OCI-M1 (cell line): ENCODE measurements at regions not wholly inside any gene's neighbourhood (a gene's known extent, or its start where the extent isn't known, plus 50 kb on each side); places are given as distances from the start of the nearest gene placed in this dataset.

Experiments used
- DNase-seq: peaks from one replicate; lab custom pipeline; 2025; lab: John Stamatoyannopoulos, UW

DNA sequence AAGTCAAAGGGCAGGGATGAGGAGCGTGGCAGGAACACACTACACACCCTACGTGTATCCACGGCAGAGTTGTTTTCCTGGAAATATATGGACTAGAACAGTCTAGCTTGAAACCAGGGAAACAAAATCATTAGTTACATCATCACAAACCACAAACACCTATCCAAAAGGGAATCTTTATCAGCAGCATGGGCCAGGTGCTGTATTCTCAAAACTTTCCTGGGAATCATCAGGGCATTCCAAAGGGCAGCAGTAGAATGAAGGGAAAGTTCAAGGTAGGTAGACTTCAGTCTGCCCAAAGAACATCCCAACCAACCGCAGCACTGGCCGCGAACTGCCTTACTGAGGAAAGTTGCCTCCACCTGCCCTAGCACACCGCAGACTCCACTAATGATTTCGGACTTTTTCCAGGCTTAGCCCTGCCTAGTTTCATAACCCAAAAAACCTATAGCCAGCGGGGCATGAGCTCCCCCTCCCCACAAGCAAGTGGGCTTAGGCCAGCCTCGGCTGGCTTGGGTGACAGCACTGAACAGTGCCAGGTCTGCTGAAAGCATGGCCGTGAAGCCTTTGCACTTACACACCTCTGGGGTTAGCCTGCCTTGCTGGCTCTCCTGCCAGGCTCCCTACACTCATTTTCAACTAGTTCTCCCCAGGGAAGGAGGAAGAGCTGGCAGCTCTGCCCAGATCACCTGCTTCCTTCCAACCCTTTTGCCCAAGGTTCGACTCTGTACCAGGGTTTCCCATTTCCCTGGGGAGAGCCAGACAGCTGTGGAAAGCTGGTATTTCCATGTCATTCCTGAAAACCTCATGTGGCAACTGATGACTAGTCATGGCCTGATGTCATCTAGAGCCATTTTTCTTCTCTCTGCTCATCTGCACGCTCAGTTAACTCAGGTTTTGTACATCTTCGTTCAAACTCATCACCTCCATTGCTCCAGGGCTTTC, 77.3 kb upstream of the UBAC2 start:
- DNase-seq: no peak

DNA sequence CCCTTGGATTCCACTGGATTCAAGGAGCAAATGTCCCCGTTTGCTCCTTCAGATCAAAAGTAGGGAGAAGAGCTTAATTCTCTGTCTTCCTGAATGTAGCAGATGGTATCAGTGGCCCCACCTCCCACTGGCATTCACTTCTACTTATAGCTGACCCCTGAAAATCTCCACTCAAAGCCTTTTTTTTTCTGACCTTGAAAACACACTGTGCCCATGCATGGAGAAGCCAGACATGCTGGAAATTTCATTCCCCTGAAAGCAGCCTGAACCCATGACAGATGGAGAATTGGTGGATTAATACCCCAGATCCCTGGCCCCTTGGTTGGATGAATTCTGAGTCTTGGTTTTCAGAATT, 76.6 kb upstream of the UBAC2 start:
- DNase-seq: no peak

DNA sequence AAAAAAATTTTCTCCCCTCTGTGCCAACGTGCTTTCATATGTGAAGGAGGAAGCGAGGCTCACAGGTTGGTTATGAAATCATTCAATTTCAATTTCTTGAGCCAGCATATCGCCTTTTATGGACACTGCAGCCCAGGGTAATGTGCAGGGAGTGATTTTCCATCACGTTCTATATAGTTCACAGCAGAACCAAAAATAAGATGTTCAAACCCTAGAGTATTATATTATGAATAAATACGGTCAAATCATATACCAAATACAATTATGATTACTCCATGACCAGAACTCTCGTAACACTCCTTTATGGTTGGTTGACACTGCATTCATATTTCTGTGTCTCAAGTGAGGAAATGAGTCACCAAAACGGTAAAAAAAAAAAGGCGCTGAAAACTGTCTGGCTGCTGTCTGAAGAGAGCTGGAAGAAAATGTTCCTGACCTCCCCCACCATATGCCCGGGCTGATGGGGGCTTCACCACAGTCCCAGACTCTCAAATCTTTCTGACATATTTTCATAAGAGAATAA, 75.8 kb upstream of the UBAC2 start:
- peak; percentile 46 for DNase-seq

DNA sequence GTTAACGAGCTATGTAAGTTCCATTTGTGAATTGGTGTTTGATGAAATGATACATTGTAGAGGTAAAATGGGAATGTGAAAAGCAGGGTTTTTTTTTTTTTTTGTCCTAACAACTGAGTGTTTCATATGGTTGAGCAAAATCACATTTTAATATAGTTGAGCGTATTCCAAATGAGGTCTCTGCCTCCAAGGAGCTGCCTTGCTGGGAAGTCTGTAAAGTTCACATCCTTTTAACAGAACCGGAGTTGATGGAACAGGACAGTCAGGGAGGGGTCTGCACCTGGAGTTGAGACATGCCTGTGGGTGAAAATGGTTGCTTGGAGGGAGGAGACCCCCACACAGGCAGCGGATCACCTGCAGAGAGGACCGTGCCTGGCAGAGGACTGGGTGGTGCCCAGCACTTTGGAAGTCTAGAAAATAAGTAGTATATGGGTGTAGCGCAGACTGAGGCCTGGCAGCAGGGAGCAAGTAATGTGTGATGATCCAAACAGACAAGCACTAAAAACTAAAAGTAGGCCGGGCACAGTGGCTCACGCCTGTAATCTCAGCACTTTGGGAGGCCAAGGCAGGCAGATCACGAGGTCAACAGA, 75.2 kb upstream of the UBAC2 start:
- no peak for DNase-seq

DNA sequence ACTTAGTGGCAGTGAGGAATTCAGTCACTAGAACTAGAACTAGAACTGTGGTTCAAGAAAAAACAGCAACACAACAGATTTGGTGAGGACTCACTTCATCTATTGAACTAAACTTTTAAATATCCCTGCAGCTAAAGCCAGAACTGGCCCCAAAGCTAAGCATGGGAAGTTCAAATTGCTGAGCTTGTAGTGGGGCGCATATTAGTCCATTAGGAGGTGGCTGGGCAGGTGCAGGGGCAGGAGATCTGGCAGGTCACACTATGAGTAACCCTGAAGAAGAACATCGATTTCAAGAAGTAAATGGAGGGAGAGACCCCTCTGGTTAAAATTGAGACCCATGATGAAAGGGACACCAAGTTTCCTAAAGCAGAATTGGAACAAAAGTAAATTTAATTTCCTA, 73.8 kb upstream of the UBAC2 start:
- DNase-seq: no peak

DNA sequence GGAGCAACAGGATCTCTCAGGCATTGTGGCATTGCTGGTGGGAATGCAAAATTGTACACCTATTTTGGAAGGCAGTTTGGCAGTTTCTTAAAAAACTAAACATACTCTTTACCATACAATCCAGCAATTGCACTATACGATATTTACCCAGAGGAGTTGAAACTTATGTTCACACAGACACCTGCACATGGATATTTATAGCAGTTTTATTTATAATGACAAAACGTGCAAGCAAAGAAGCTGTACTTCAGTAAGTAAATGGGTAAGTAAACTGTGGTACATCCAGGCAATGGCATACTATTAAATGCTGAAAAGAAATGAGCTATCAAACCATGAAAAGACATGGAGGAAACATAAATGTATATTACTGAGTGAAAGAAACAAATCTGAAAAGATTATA, 71.6 kb upstream of the UBAC2 start:
- DNase-seq: no peak

DNA sequence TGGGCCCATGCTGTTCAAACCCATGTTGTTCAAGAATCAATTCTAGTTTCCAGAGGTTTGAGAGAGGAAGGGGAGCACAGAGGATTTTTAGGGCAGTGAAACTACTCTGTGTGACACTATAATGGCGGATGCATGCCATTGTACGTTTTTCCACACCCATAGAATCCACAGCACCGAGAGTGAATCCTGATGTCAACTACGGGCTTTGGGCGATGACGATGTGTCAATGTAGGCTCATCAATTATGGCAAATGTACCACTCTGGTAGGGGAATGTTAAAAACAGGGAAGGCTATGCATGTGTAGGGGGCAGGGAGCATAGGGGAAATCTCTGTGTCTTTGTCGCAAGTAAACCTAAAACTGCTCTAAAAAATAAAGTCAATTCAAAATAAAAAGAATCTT, 70.7 kb upstream of the UBAC2 start:
- DNase-seq: no peak

DNA sequence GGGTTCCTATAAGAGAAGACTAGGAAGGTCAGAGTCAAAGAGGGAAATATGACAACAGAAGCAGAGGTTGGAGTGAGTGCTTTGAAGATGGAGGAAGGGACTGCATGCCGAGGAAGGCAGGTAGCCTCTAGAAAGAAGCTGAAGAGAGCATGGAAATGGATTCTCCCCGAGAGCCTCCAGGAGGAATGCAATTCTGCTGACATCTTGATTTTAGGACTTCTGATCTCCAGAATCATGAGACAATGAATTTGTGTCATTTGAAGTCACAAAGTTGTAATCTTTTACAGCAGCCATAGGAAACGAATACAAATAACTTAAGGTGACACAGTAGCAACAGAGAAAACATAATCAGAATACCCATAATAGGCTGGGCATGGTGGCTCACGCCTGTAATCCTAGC, 69.2 kb upstream of the UBAC2 start:
- no peak for DNase-seq

DNA sequence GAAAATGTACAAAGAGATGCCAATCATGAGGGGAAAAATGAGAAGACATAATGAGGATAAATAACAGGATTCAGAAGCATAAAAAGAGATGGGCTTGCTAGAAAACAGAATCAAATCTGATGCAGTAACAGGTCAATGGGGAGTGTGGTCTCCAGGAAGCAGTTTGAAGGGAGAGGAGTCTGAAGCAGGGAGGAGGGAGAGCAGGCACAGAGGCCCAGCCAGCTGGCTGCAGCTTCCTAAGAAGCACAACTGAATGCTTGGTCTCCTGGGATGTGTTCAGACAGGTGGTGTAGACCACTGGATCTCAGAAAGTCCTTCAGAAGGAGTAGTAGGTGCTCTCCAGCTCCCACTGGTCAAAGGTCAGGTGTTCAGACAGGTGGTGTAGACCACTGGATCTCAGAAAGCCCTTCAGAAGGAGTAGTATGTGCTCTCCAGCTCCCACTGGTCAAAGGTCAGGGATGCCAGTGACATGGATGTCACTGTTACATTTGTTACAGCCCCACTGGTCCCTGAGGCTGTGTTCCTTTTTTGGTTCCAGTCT, 68.3 kb upstream of the UBAC2 start:
- no peak for DNase-seq

DNA sequence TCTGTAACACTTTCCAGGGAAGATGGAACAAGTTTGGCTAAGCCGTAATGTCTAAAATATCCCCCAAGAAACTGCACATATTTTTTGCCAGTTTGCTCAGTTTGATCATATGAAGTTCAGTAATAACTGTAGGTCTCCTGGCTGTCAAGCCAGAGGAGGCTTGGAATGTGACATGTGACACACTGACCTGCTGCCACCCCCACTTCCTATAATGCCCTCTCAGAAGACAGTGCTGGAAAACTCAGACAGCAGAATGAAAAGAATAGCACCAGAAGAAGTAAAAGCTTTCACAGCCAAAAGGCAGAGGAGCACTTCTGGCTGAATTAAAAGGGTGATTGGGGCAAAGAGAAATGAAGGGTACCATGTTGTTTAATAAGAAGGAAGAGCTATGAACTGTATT, 67.4 kb upstream of the UBAC2 start:
- no peak for DNase-seq

DNA sequence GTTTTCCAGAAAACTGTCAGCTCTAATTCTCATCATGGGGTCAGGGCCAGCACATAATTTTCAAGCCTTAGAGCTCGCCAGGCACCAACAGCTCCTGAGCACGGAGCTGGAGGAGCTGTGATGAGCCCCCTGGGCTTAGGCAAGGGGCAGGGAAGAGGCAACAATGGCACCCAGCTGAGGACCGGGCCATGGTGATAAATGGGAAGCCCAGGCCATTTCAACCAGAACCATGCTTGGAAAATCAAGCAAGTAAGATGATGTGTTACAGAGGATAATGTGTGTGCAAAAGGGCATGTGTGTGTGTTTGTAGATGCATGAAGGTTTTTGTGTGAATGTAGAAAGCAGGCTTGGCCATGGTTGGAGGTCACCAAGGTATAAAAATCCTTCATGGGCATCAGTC, 66.8 kb upstream of the UBAC2 start:
- DNase-seq: no peak

DNA sequence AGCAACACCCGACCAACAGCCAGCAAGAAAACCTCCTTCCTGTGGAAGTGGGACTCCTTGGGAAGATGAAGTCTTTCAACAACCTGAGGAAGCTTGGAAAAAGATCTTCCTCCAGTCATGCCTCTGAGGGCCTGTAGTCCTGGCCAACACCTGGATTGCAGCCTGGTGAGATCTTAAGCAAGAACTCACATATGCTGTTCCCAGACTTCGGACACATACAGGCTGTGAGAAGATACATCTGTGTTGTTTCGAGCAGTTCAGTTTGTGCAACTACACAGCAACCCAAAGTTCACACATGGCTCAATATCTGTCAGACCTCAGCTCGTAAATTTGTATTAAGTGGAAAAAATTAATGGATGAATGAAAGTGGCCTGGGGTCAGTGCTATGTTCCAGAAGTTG, 65.1 kb upstream of the UBAC2 start:
- no peak for DNase-seq

DNA sequence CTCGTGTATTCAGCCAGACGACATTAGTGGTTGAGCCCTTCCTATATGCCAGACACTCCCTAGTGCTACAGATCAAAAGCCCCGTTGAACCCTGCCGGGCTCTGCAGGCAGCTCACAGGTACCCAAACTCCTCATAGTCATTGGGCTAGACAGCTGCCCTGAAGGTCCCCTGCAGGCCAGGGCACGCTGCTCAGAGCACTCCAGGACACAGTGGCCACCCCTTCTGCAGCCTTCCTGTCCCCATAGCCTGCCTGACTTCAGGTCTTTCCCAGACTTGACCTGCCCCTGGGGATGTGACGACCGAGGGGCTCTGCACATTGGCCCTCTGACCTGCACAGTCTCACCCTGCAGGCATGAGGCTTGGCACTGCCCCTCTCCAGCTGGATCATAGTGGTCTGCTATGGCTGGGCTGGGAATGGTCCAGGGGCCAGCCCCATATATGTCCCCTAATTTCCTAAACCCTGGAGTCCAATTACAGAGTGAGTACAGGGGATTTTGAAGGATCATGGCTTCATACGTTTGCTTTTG, 64.2 kb upstream of the UBAC2 start:
- no peak for DNase-seq

DNA sequence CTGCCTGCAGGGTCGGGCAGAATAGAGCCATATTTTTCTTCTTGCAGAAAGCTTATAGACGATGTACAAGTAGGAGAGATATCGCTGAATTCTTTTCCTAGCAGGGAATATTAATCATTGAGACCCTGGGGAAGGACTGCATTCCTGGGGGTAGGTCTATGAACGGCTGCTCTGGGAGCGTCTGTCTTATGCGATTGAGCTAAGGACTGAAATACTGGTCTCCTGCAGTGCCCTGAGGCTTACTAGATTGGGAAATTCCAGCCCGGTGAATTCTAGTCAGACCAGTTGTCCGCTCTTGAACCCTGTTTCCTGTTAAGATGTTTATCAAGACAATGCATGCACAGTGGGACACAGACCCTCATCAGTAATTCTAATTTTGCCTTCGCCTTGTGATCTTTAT, 59.8 kb upstream of the UBAC2 start:
- no peak for DNase-seq

DNA sequence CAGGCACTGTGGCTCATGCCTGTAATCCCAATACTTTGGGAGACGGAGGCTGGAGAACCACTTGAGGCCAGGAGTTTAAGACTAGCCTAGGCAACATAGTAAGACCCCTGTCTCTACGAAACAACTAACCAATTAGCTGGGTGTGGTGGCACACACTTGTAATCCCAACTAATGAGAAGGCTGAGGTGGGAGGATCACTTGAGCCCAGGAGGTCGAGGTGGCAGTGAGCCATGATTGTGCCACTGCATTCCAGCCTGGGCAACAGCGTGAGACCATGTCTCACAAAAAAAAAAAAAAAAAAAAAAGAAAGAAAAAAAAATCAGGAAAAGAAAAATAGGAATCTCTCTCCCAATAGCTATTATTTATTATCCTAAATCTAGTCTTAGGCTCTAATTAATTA, 56.8 kb upstream of the UBAC2 start:
- DNase-seq: no peak

DNA sequence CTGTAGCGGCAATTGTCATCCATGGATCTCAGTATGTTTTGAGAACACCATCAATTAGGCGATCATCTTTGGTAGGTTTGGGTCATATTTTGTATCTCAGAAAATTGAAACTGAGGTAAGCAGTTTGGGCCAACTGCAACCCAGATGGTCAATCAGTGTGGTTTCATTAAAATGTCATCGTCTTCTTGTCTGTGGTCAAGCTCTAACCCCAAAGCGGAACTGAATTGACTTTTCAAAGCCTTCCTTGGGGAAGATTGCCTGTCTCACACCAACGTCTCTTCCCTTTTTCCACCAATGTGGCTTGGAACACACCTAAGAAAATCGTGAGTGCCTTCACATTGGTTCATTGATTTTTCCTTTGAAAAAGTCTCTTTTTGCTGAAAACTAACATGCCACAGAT, 56.3 kb upstream of the UBAC2 start:
- DNase-seq: peak; percentile 89

DNA sequence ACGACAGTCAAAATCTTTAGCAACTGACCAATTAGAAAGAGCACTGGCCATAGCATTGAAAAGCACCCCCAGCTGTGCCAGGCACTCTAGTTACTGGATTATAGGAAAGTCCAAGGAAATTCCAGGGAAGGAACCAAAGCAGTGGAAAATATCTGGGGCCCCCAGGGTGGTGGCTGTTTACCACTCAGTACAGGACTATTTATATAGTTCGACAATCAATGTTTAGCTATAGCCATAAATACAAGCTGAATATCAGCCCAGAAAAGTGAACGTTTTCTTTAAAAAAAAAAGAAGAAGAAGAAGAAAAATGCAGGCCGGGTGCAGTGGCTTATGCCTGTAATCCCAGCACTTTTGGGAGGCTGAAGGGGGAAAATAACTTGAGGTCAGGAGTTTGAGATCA, 55.2 kb upstream of the UBAC2 start:
- DNase-seq: no peak

DNA sequence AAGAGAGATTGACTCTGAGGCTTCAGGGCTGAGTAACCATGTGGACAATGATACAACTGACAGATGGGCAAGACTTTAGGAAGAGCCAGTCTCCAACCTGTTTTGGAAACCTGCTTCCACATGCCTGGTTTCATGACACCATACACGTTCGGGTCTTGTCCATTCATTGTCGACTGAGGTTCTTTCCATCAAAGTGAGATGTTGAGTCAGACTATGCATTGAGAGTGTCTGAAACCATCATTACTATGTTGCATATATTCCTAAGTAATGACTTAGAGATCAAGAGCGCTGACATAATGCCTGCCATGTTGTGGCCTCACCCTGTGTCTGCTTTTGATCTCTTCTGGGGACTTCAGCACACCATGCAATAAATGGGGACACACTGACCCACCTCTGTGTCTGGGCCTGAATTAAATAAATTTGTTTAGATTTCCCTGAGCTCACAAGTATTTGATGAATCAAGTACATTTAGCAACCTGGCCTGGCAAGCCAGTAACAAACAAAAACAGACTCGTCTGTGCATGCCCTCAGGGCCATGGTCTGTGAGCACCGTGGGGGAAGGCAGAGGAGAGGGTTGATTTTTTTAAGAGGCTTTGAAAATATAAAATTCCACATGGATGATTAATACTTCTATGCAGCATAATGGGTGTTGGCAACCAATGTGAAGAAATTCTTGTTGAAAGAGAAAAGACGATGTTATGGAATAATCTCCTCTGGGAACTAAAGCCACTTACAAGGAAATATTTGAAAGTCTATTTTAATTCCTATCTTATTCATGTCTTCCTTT, 49.9 kb upstream of the UBAC2 start:
- DNase-seq: no peak
